Limb (tissue), 2 donors: ENCODE measurements at regions not wholly inside any gene's neighbourhood (a gene's known extent, or its start where the extent isn't known, plus 50 kb on each side); places are given as distances from the start of the nearest gene placed in this dataset.
A peak's percentile ranks its signal among the peaks of the same experiment; 100 is the strongest.

Source experiments
- DNase-seq, 2 donors: peaks; one replicate each; pipeline ENCODE4 v3.0.0-alpha.2; 2016; ENCODE audit errors: extremely low spot score in 2 of 2

- DNase-seq: no peak
Observed at GRCh38 chr6:112796712-112797111, 449.6 kb downstream of the RFPL4B start.

GRCh38 chr6:112799889-112800288 lies 452.8 kb downstream of the RFPL4B start:
- DNase-seq: no peak

GRCh38 chr6:112800439-112800838 lies 453.3 kb downstream of the RFPL4B start:
- DNase-seq: no peak

GRCh38 chr6:112800916-112801315 lies 453.8 kb downstream of the RFPL4B start:
- no peak for DNase-seq

GRCh38 chr6:112801468-112802080 lies 454.4 kb downstream of the RFPL4B start:
- no peak for DNase-seq

- DNase-seq: peak in 1 of 2 donors; percentile 87
Observed at GRCh38 chr6:112802144-112802543, 455.0 kb downstream of the RFPL4B start.

- DNase-seq: no peak
Observed at GRCh38 chr6:112804638-112805330, 457.7 kb downstream of the RFPL4B start.

- no peak for DNase-seq
Observed at GRCh38 chr6:112806163-112806865, 459.2 kb downstream of the RFPL4B start.

- DNase-seq: no peak
Observed at GRCh38 chr6:112821476-112821875, 474.3 kb downstream of the RFPL4B start.

GRCh38 chr6:112822769-112823168 lies 475.6 kb downstream of the RFPL4B start:
- DNase-seq: no peak

- DNase-seq: no peak
Observed at GRCh38 chr6:112827793-112828192, 480.7 kb downstream of the RFPL4B start.

- DNase-seq: no peak
Observed at GRCh38 chr6:112831022-112831421, 483.9 kb downstream of the RFPL4B start.

GRCh38 chr6:112833581-112834131 lies 486.5 kb downstream of the RFPL4B start:
- DNase-seq: peak in 1 of 2 donors; percentile 72

- peak in 1 of 2 donors; percentile 24 for DNase-seq
Observed at GRCh38 chr6:112835078-112835477, 487.9 kb downstream of the RFPL4B start.

GRCh38 chr6:112839525-112839961 lies 492.4 kb downstream of the RFPL4B start:
- no peak for DNase-seq

- DNase-seq: no peak
Observed at GRCh38 chr6:112841553-112842329, 494.6 kb downstream of the RFPL4B start.

GRCh38 chr6:112842330-112842685 lies 495.2 kb downstream of the RFPL4B start:
- DNase-seq: no peak

GRCh38 chr6:112846681-112847080 lies 499.6 kb downstream of the RFPL4B start:
- peak in 1 of 2 donors; percentile 27 for DNase-seq

GRCh38 chr6:112851146-112851545 lies 504.0 kb downstream of the RFPL4B start:
- DNase-seq: peak in 1 of 2 donors; percentile 65

- no peak for DNase-seq
Observed at GRCh38 chr6:112853162-112853561, 506.0 kb downstream of the RFPL4B start.

- DNase-seq: no peak
Observed at GRCh38 chr6:112863753-112864152, 516.6 kb downstream of the RFPL4B start.
